ENCODE measurements at regions not wholly inside any gene's neighbourhood (a gene's known extent, or its start where the extent isn't known, plus 50 kb on each side); places are given as distances from the start of the nearest gene placed in this dataset.
A peak's percentile ranks its signal among the peaks of the same experiment; 100 is the strongest.

GRCh38 chr10:131766096-131766495, 134.7 kb upstream of the PPP2R2D start:
- no peak for TF ChIP-seq CTCF (IDR thresholded peaks at IDR 0.05)
- Mint-ChIP-seq H3K27ac (no peak overlapping the region), H3K27me3 (ENCODE audit: low read depth in 2 of 2) (peaks cover 5 to 14% of the 10 kb centered on the region in 2 donors), H3K9me3 (no peaks in the 10 kb centered on the region), H3K36me3 (no peaks in the 10 kb centered on the region), H3K4me1 (no peaks in the 10 kb centered on the region), H3K4me3 (no peak overlapping the region)
- peak in 1 of 3 donors; percentile 12 for ATAC-seq
- Histone ChIP-seq H3K4me3 (ENCODE audit: low read length) (no peak overlapping the region), H3K27me3 (ENCODE audit: control insufficient read depth, insufficient read depth, low read length) (no peaks in the 10 kb centered on the region), H3K4me1 (ENCODE audit: control insufficient read depth, insufficient read depth, low read length) (no peaks in the 10 kb centered on the region), H3K27ac (ENCODE audit: low read length) (no peak overlapping the region), H3K9me3 (ENCODE audit: control insufficient read depth, insufficient read depth, low read length) (no peaks in the 10 kb centered on the region), H3K36me3 (ENCODE audit: control insufficient read depth, insufficient read depth, low read length) (no peaks in the 10 kb centered on the region)
- WGBS (ENCODE audit: insufficient coverage) = 74% methylated on average over 17 of the region's 17 CpGs
- no peak for DNase-seq
- intact Hi-C loops (cut with micrococcal nuclease) = no loop called here

GRCh38 chr10:131767716-131768115, 133.1 kb upstream of the PPP2R2D start:
- Histone ChIP-seq H3K9me3 (ENCODE audit: control insufficient read depth, insufficient read depth, low read length) (no peaks in the 10 kb centered on the region), H3K27me3 (ENCODE audit: control insufficient read depth, insufficient read depth, low read length) (no peaks in the 10 kb centered on the region), H3K4me3 (ENCODE audit: low read length) (no peak overlapping the region), H3K36me3 (ENCODE audit: control insufficient read depth, insufficient read depth, low read length) (no peaks in the 10 kb centered on the region), H3K4me1 (ENCODE audit: control insufficient read depth, insufficient read depth, low read length) (no peaks in the 10 kb centered on the region), H3K27ac (ENCODE audit: low read length) (no peak overlapping the region)
- 86% methylated on average over 7 of the region's 7 CpGs for WGBS (ENCODE audit: insufficient coverage)
- Mint-ChIP-seq H3K4me1 (no peaks in the 10 kb centered on the region), H3K27ac (no peak overlapping the region), H3K9me3 (no peaks in the 10 kb centered on the region), H3K36me3 (no peaks in the 10 kb centered on the region), H3K27me3 (ENCODE audit: low read depth in 2 of 2) (peaks cover 4 to 14% of the 10 kb centered on the region in 2 donors), H3K4me3 (no peak overlapping the region)
- DNase-seq (no peak), ATAC-seq (no peak)
- TF ChIP-seq CTCF (IDR thresholded peaks at IDR 0.05) = no peak
- intact Hi-C loops (cut with micrococcal nuclease) = no loop called here

- ATAC-seq (no peak), DNase-seq (no peak)
- Histone ChIP-seq H3K9me3 (ENCODE audit: control insufficient read depth, insufficient read depth, low read length) (no peaks in the 10 kb centered on the region), H3K4me1 (ENCODE audit: control insufficient read depth, insufficient read depth, low read length) (no peaks in the 10 kb centered on the region), H3K36me3 (ENCODE audit: control insufficient read depth, insufficient read depth, low read length) (no peaks in the 10 kb centered on the region), H3K4me3 (ENCODE audit: low read length) (no peak overlapping the region), H3K27me3 (ENCODE audit: control insufficient read depth, insufficient read depth, low read length) (no peaks in the 10 kb centered on the region), H3K27ac (ENCODE audit: low read length) (no peak overlapping the region)
- H3K36me3 Mint-ChIP-seq = no peaks in the 10 kb centered on the region
- H3K9me3 Mint-ChIP-seq = no peaks in the 10 kb centered on the region
- intact Hi-C loops (cut with micrococcal nuclease) = no loop called here
- no peak overlapping the region for H3K4me3 Mint-ChIP-seq
- no peak overlapping the region for H3K27ac Mint-ChIP-seq
- 89% methylated on average over 18 of the region's 19 CpGs for WGBS (ENCODE audit: insufficient coverage)
- peaks cover 0 to 9% of the 10 kb centered on the region in 2 donors for H3K27me3 Mint-ChIP-seq (ENCODE audit: low read depth in 2 of 2)
- no peaks in the 10 kb centered on the region for H3K4me1 Mint-ChIP-seq
- TF ChIP-seq CTCF (IDR thresholded peaks at IDR 0.05) = no peak
These were observed 131.0 kb upstream of the PPP2R2D start for GRCh38 chr10:131769571-131770410.

Data from natural killer cell (primary cell).